ENCODE measurements at regions not wholly inside any gene's neighbourhood (a gene's known extent, or its start where the extent isn't known, plus 50 kb on each side); places are given as distances from the start of the nearest gene placed in this dataset.
A peak's percentile ranks its signal among the peaks of the same experiment; 100 is the strongest.

DNA sequence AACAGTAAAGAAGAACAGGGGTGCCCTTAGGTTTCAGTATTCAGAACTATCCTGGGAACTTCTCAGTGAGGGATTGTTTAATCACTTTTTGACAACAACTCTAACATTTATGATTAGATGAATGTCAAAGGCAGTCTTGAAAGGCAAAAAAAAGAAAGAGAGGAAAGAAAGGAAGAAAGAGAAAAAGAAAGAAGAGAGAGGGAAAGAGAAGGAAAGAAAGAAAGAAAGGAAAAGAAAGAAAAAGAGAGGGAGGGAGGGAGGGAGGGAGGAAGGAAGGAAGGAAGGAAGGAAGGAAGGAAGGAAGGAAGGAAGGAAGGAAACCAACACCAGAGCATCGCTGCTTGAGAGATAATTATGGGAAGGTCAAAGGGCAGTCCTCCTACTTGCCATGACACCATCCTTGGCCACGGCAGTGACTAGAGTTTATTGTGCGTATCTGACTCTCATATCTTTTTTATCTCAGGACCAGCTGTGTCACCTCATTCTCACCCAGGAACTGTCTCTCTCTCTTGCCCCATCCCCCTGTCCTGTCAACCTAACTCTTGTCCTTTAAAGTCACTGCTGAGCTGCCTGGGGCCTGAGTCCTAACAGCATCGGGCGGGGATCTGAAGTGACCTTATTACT is 96.8 kb upstream of the ATXN1 start:
- Histone ChIP-seq H3K4me3 (ENCODE audit: low read length) (no peak overlapping the region), H3K4me1 (ENCODE audit: control insufficient read depth, insufficient read depth, low read length) (no peaks in the 10 kb centered on the region), H3K9ac (ENCODE audit: extremely low read depth, low read length, poor library complexity, severe bottlenecking) (no peak overlapping the region), H3K36me3 (ENCODE audit: control insufficient read depth, insufficient read depth, low read length) (no peaks in the 10 kb centered on the region), H3K27ac (ENCODE audit: low read depth, low read length) (no peak overlapping the region), H3K9me3 (ENCODE audit: control insufficient read depth, low read length) (no peaks in the 10 kb centered on the region), H3K27me3 (ENCODE audit: control insufficient read depth, insufficient read depth, low read length, poor library complexity, severe bottlenecking) (no peaks in the 10 kb centered on the region)
- Mint-ChIP-seq H3K36me3 (ENCODE audit: low read depth) (no peaks in the 10 kb centered on the region), H3K27ac (no peak overlapping the region), H3K4me3 (no peak overlapping the region), H3K9me3 (no peaks in the 10 kb centered on the region), H3K4me1 (peaks cover 4% of the 10 kb centered on the region), H3K27me3 (ENCODE audit: insufficient read depth) (no peaks in the 10 kb centered on the region)
- WGBS, 2 experiments (ENCODE audit: insufficient coverage in 1 of 2, insufficient read length in 1 of 2) = 74 to 85% methylated on average over 4 to 5 of the region's 5 CpGs
- peak; percentile 58 for DNase-seq
- TF ChIP-seq, protein P1, sequence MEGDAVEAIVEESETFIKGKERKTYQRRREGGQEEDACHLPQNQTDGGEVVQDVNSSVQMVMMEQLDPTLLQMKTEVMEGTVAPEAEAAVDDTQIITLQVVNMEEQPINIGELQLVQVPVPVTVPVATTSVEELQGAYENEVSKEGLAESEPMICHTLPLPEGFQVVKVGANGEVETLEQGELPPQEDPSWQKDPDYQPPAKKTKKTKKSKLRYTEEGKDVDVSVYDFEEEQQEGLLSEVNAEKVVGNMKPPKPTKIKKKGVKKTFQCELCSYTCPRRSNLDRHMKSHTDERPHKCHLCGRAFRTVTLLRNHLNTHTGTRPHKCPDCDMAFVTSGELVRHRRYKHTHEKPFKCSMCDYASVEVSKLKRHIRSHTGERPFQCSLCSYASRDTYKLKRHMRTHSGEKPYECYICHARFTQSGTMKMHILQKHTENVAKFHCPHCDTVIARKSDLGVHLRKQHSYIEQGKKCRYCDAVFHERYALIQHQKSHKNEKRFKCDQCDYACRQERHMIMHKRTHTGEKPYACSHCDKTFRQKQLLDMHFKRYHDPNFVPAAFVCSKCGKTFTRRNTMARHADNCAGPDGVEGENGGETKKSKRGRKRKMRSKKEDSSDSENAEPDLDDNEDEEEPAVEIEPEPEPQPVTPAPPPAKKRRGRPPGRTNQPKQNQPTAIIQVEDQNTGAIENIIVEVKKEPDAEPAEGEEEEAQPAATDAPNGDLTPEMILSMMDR (conservative IDR thresholded peaks at IDR 0.05) = no peak

DNA sequence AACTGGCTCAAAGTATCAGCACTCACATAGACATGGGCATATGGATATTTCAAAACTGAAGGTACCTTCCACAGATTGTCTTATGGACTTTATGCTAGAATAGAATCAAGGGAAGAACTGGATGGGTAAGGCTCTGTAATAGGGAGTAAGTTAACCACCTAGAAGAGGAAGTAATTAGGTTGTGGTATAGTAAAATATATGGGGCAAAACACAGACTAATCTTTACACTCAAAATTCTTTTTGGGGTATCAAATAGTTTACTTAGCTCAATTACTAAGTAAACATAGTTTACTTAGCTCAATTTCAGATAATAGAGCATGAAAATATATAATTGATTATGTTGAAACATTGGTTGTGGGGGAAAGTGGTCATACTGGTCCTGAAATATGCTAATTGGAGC is 94.2 kb upstream of the ATXN1 start:
- no peaks in the 10 kb centered on the region for H3K36me3 Mint-ChIP-seq (ENCODE audit: low read depth)

DNA sequence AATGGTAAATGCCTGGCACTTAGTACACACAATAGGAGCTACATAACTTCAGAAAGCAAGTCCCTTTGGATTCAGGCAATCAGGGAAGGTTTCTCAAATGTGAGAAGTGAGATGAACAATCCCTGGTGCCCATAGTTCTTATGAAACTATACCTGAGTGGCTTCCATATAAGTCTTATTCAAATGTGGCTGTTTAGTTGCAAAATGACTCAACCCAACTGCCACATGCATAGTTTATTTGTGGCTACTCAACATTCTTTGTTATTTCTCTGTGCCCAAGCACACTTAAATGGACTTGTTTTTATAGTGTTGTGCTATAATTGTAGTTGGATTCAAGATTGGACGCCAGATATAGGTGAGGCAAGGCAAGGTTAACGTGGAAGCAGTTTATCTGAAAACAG is 93.7 kb upstream of the ATXN1 start:
- H3K27ac ChIP-seq (ENCODE audit: low read depth, low read length) = no peak overlapping the region
- WGBS, 2 experiments (ENCODE audit: insufficient coverage in 1 of 2, insufficient read length in 1 of 2) = 86 to 92% methylated on average over 2 of the region's 2 CpGs
- H3K36me3 ChIP-seq (ENCODE audit: control insufficient read depth, insufficient read depth, low read length) = no peaks in the 10 kb centered on the region
- no peak overlapping the region for H3K4me3 Mint-ChIP-seq
- H3K4me1 Mint-ChIP-seq = peaks cover 4% of the 10 kb centered on the region
- no peak overlapping the region for H3K9ac ChIP-seq (ENCODE audit: extremely low read depth, low read length, poor library complexity, severe bottlenecking)
- H3K27me3 ChIP-seq (ENCODE audit: control insufficient read depth, insufficient read depth, low read length, poor library complexity, severe bottlenecking) = no peaks in the 10 kb centered on the region
- TF ChIP-seq, protein P1 (conservative IDR thresholded peaks at IDR 0.05) = no peak
- no peaks in the 10 kb centered on the region for H3K36me3 Mint-ChIP-seq (ENCODE audit: low read depth)
- no peak overlapping the region for H3K27ac Mint-ChIP-seq
- no peaks in the 10 kb centered on the region for H3K9me3 ChIP-seq (ENCODE audit: control insufficient read depth, low read length)
- H3K27me3 Mint-ChIP-seq (ENCODE audit: insufficient read depth) = no peaks in the 10 kb centered on the region
- H3K9me3 Mint-ChIP-seq = no peaks in the 10 kb centered on the region
- H3K4me1 ChIP-seq (ENCODE audit: control insufficient read depth, insufficient read depth, low read length) = no peaks in the 10 kb centered on the region
- no peak for DNase-seq
- H3K4me3 ChIP-seq (ENCODE audit: low read length) = no peak overlapping the region

More for the DNA sequence above, 94.2 kb upstream of the ATXN1 start:
- Mint-ChIP-seq H3K9me3 (no peaks in the 10 kb centered on the region), H3K4me3 (no peak overlapping the region), H3K27ac (no peak overlapping the region), H3K27me3 (ENCODE audit: insufficient read depth) (no peaks in the 10 kb centered on the region), H3K4me1 (peaks cover 4% of the 10 kb centered on the region)
- Histone ChIP-seq H3K9ac (ENCODE audit: extremely low read depth, low read length, poor library complexity, severe bottlenecking) (no peak overlapping the region), H3K27me3 (ENCODE audit: control insufficient read depth, insufficient read depth, low read length, poor library complexity, severe bottlenecking) (no peaks in the 10 kb centered on the region), H3K27ac (ENCODE audit: low read depth, low read length) (no peak overlapping the region), H3K9me3 (ENCODE audit: control insufficient read depth, low read length) (no peaks in the 10 kb centered on the region), H3K4me1 (ENCODE audit: control insufficient read depth, insufficient read depth, low read length) (no peaks in the 10 kb centered on the region), H3K4me3 (ENCODE audit: low read length) (no peak overlapping the region), H3K36me3 (ENCODE audit: control insufficient read depth, insufficient read depth, low read length) (no peaks in the 10 kb centered on the region)
- TF ChIP-seq, protein P1 (conservative IDR thresholded peaks at IDR 0.05) = no peak
- no peak for DNase-seq
